GM12875 (cell line): ENCODE measurements at regions not wholly inside any gene's neighbourhood (a gene's known extent, or its start where the extent isn't known, plus 50 kb on each side); places are given as distances from the start of the nearest gene placed in this dataset.

ENCODE experiments used
- H3K4me3 ChIP-seq: one replicate; pipeline ENCODE4 v1.5.1; 2011; ENCODE audit warnings: low read depth, low read length, control low read depth
- TF ChIP-seq, protein P1 (sequence below): IDR thresholded peaks from 2 replicates; pipeline ENCODE4 v1.5.1; 2011; ENCODE audit warnings: low read depth, mild to moderate bottlenecking, control low read depth, inconsistent platforms, low read length, moderate library complexity, borderline replicate concordance; ENCODE audit not compliant: insufficient read depth

DNA sequence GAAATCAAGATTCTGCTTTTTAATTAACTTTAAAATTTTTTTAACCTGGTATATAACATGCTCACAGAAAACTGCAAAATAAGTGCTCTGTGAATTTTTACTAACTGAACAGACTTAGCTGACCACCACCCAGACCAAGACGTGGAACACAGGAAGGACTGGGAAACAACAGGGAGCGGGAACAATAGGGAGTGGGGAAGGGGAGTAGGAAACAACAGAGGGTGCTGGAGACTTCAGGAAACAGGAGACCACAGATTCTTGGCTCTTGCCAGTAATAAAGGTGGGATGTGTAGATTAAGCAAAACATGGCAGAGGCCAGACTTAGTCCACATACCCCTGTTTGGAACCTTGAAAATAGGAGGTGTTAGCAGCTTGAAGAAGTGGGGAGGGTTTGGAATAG, 51.4 kb upstream of the TMCC3 start:
- TF ChIP-seq, protein P1, sequence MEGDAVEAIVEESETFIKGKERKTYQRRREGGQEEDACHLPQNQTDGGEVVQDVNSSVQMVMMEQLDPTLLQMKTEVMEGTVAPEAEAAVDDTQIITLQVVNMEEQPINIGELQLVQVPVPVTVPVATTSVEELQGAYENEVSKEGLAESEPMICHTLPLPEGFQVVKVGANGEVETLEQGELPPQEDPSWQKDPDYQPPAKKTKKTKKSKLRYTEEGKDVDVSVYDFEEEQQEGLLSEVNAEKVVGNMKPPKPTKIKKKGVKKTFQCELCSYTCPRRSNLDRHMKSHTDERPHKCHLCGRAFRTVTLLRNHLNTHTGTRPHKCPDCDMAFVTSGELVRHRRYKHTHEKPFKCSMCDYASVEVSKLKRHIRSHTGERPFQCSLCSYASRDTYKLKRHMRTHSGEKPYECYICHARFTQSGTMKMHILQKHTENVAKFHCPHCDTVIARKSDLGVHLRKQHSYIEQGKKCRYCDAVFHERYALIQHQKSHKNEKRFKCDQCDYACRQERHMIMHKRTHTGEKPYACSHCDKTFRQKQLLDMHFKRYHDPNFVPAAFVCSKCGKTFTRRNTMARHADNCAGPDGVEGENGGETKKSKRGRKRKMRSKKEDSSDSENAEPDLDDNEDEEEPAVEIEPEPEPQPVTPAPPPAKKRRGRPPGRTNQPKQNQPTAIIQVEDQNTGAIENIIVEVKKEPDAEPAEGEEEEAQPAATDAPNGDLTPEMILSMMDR, result no peak
- no peak overlapping the region for H3K4me3 ChIP-seq

DNA sequence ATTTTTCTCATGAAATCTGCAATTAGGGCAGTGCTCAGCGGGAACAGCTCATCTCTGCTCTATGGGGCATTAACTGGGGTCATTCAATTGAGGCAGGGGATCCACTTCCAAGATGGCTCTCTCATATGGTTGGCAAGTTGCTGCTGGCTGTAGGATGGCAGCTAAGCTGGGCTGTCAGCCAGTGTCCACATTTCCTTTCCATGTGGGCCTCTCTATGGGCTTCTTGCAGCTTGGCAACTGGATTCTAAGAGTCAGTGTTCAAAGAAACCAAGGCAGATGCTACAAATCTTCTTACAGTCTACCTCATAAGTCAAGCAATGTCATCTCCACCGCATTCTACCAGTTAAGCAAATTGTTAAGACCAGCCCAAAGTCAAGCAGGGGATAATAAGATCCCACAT, 50.3 kb upstream of the TMCC3 start:
- TF ChIP-seq, protein P1, result no peak
- H3K4me3 ChIP-seq, result no peak overlapping the region
